Pancreas (tissue), 10 donors: ENCODE measurements at regions not wholly inside any gene's neighbourhood (a gene's known extent, or its start where the extent isn't known, plus 50 kb on each side); places are given as distances from the start of the nearest gene placed in this dataset.

ENCODE experiments used
- ATAC-seq, 4 donors: fragments of 200-7000 bp; cut with Tn5 transposase; one replicate each; pipeline versions ENCODE4 v1.8.0 to v1.9.1; 2020; ENCODE audit warnings: mild to moderate bottlenecking in 4 of 4, moderate library complexity in 4 of 4
- DNase-seq, 6 donors: peaks; one replicate each; pipeline ENCODE4 v3.0.0-alpha.2; 2020
- FAIRE-seq: peaks from 2 replicates; lab custom pipeline; 2012; peaks lifted over from hg19 to GRCh38; lab: Jason Lieb, UNC
- H3K27ac ChIP-seq, 4 donors: fragments of 200-600 bp; sonication (generic); 1 replicate in 3 of 4; 2 replicates in 1 of 4; pipeline versions ENCODE4 v1.5.0 to v1.8.0; 2020
- H3K27me3 ChIP-seq, 4 donors: fragments of 200-600 bp; one replicate each; pipeline ENCODE4 v1.8.0; 2021
- H3K36me3 ChIP-seq, 3 donors: fragments of 200-600 bp; sonication (generic) in 1 of 3; one replicate each; pipeline versions ENCODE4 v1.5.0 to v1.8.0; 2020 to 2021
- H3K4me1 ChIP-seq, 3 donors: fragments of 200-600 bp; one replicate each; pipeline ENCODE4 v1.8.0; 2021
- H3K4me3 ChIP-seq, 4 donors: fragments of 200-600 bp; sonication (generic) in 2 of 4; one replicate each; pipeline versions ENCODE4 v1.5.0 to v1.8.0; 2020 to 2021
- H3K9me3 ChIP-seq, 4 donors: fragments of 200-600 bp; one replicate each; pipeline ENCODE4 v1.8.0; 2021
- CTCF ChIP-seq, 4 donors: fragments of 200-600 bp; sonication (generic) in 3 of 4; IDR thresholded peaks; one replicate each; pipeline versions ENCODE4 v1.5.0 to v1.8.0; 2021; ENCODE audit warnings: antibody characterized with exemption in 4 of 4
- WGBS, 2 donors: extraction: QIAGEN DNeasy Blood & Tissue Kit; methylation state at CpG; one replicate each; pipeline ENCODE4 v1.1.7; 2013; 5-methylcytosine and 5-hydroxymethylcytosine counted together
- intact Hi-C, 3 donors: fragments of 100-400 bp; cut with DNase I; formaldehyde crosslinking; loops; one replicate each; pipeline versions ENCODE4 v1.11.1 to v1.14.2; 2022
- donor health status: healthy with polysubstance abuse.
- donor health status: DM: no; HTN: no; CAD: no; lungs with moderate emphysema.
- donor health status: DM: no; HTN: no; CAD: no.
- donor health status: control.
- donor health status: control.
- donor health status: Bipolar disorder and iron deficiency.
- donor health status: DM: yes; HTN: yes; CAD: no.
- donor health status: DM: no; HTN: no; CAD: no.
- donor health status: DM: no; HTN: no; CAD: no.
- donor health status: DM: yes; HTN: yes; CAD: no.

- H3K27ac ChIP-seq = no peak overlapping the region
- DNase-seq = no peak
- H3K4me3 ChIP-seq = no peak overlapping the region
- intact Hi-C loops = no loop called here
- 73 to 81% methylated on average over 8 of the region's 8 CpGs for WGBS, 2 donors
- no peak for ATAC-seq
- no peaks in the 10 kb centered on the region for H3K27me3 ChIP-seq
- no peak for FAIRE-seq
- H3K4me1 ChIP-seq = no peaks in the 10 kb centered on the region
- H3K9me3 ChIP-seq = no peaks in the 10 kb centered on the region
- no peaks in the 10 kb centered on the region for H3K36me3 ChIP-seq
- TF ChIP-seq CTCF (IDR thresholded peaks at IDR 0.05) = no peak
Observed at GRCh38 chr2:217394510-217395351, 534.9 kb upstream of the TNP1 start.

- no peak for TF ChIP-seq CTCF (IDR thresholded peaks at IDR 0.05)
- Histone ChIP-seq H3K27me3 (no peaks in the 10 kb centered on the region), H3K4me1 (no peaks in the 10 kb centered on the region), H3K36me3 (no peaks in the 10 kb centered on the region), H3K4me3 (no peak overlapping the region), H3K27ac (no peak overlapping the region), H3K9me3 (no peaks in the 10 kb centered on the region)
- intact Hi-C loops = no loop called here
- WGBS, 2 donors = 43 to 46% methylated on average over 4 of the region's 4 CpGs
- FAIRE-seq = no peak
- DNase-seq = peak in 3 of 6 donors; percentile 6 to 29 (median 24)
- ATAC-seq = peak in 3 of 4 donors; percentile 55 to 61 (median 57)
Observed at GRCh38 chr2:217393585-217394032, 533.7 kb upstream of the TNP1 start.

GRCh38 chr2:217392930-217393584 lies 533.2 kb upstream of the TNP1 start:
- Histone ChIP-seq H3K9me3 (no peaks in the 10 kb centered on the region), H3K27ac (no peak overlapping the region), H3K4me1 (no peaks in the 10 kb centered on the region), H3K4me3 (no peak overlapping the region), H3K36me3 (no peaks in the 10 kb centered on the region), H3K27me3 (no peaks in the 10 kb centered on the region)
- no peak for FAIRE-seq
- TF ChIP-seq CTCF (IDR thresholded peaks at IDR 0.05) = no peak
- no peak for ATAC-seq
- intact Hi-C loops = no loop called here
- WGBS, 2 donors = 74 to 86% methylated on average over 5 of the region's 5 CpGs
- DNase-seq = no peak

- ATAC-seq (no peak), DNase-seq (no peak), FAIRE-seq (no peak)
- no peaks in the 10 kb centered on the region for H3K4me1 ChIP-seq
- H3K9me3 ChIP-seq = no peaks in the 10 kb centered on the region
- H3K36me3 ChIP-seq = no peaks in the 10 kb centered on the region
- H3K27ac ChIP-seq = no peak overlapping the region
- TF ChIP-seq CTCF (IDR thresholded peaks at IDR 0.05) = no peak
- H3K4me3 ChIP-seq = no peak overlapping the region
- no peaks in the 10 kb centered on the region for H3K27me3 ChIP-seq
- intact Hi-C loops = no loop called here
- WGBS, 2 donors = 51 to 59% methylated on average over 4 of the region's 4 CpGs
Observed at GRCh38 chr2:217387776-217388387, 528.0 kb upstream of the TNP1 start.
